ENCODE measurements at regions not wholly inside any gene's neighbourhood (a gene's known extent, or its start where the extent isn't known, plus 50 kb on each side); places are given as distances from the start of the nearest gene placed in this dataset.
A peak's percentile ranks its signal among the peaks of the same experiment; 100 is the strongest.
"Not testable (repeated sequence)": the region's sequence is repeated elsewhere in the genome, so short reads cannot be mapped to it uniquely, and the experiment has no call there.

DNA sequence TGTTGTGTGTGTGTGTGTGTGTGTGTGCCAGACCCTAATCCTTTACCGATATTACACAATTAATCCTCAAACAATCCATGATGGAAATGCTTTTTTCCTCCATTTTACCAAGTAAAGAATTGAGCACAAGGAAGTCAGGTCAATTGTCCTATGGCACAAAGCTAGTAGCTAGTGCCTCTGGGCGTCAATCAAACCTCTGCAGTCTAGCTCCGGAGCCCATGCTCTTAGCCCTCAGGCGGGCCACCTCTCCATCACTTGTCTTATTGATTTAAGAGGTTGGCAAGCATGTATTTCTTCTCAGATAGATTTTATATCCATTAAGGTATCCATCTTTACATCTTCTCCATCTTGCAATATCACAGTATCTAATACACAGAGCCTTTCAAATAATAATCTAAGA lies 886.6 kb downstream of the TBL1XR1 start:
- H3K36me3 ChIP-seq (ENCODE audit: insufficient read depth): no peaks in the 10 kb centered on the region
- no peaks in the 10 kb centered on the region for H3K4me1 ChIP-seq (ENCODE audit: insufficient read depth)
- WGBS: 93% methylated on average over 4 of the region's 4 CpGs
- DNase-seq (ENCODE audit: extremely low spot score): no peak
- no peak overlapping the region for H3K27ac ChIP-seq (ENCODE audit: low read depth)
- no peak overlapping the region for H3K4me3 ChIP-seq (ENCODE audit: low read depth, low read length)

GRCh38 chr3:176302271-176302670 lies 895.0 kb downstream of the TBL1XR1 start:
- H3K4me3 ChIP-seq (ENCODE audit: low read depth, low read length): no peak overlapping the region
- no peaks in the 10 kb centered on the region for H3K4me1 ChIP-seq (ENCODE audit: insufficient read depth)
- WGBS: 97% methylated on average over 2 of the region's 2 CpGs
- no peak overlapping the region for H3K27ac ChIP-seq (ENCODE audit: low read depth)
- no peak for DNase-seq (ENCODE audit: extremely low spot score)
- H3K36me3 ChIP-seq (ENCODE audit: insufficient read depth): no peaks in the 10 kb centered on the region

GRCh38 chr3:176296066-176296597 lies 901.1 kb downstream of the TBL1XR1 start:
- WGBS: 84% methylated on average over 1 of the region's 1 CpG
- Histone ChIP-seq H3K4me3 (ENCODE audit: low read depth, low read length) (no peak overlapping the region), H3K4me1 (ENCODE audit: insufficient read depth) (no peaks in the 10 kb centered on the region), H3K27ac (ENCODE audit: low read depth) (no peak overlapping the region), H3K36me3 (ENCODE audit: insufficient read depth) (no peaks in the 10 kb centered on the region)
- no peak for DNase-seq (ENCODE audit: extremely low spot score)

DNA sequence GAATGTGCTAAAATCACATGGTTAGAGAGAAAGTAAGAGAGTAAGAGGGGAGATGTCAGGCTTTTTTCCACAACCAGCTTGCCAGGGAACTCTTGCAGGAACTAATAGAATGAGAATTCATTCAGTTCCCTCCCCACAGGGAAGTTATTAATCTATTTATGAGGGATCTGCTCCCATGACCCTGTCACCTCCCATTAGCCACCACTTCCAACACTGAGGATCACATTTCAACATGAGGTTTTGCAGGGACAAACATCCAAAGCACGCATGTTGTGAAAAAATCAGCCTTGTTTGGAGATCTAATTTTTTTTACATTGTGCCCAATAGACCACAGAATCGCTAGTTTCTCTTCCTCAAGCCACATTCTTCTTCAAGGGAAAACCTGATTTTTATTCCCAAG lies 904.0 kb downstream of the TBL1XR1 start:
- Histone ChIP-seq H3K27ac (ENCODE audit: low read depth) (no peak overlapping the region), H3K4me1 (ENCODE audit: insufficient read depth) (no peaks in the 10 kb centered on the region), H3K4me3 (ENCODE audit: low read depth, low read length) (no peak overlapping the region), H3K36me3 (ENCODE audit: insufficient read depth) (no peaks in the 10 kb centered on the region)
- 55% methylated on average over 2 of the region's 2 CpGs for WGBS
- no peak for DNase-seq (ENCODE audit: extremely low spot score)

DNA sequence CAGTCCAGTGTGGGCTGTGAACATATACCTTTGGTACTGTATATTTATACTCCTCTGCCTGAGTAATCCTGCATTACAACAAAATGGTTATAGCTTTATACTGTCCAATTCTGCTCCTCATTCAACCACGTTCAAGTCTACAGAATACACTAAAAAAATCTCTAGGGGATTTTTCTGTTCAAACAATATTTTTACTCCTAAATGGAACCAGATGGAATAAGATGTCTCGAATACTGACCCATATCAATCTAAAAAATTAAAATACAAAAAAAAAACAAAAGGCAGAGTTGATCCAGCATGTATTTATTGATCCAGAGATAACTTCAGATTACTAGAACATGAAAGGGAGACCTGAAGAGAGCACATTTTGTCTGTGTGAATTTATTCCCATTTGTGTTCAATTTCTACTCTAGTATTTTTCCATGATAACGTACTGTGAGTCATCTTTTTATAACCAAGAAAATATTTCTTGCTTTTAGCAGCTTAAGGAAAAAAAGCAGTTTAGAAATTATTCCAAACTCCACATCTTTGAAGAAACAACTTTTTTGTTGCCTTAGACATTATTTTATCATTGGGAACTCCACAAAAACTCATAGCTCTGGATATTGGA lies 910.7 kb downstream of the TBL1XR1 start:
- WGBS: 47% methylated on average over 3 of the region's 3 CpGs
- H3K36me3 ChIP-seq (ENCODE audit: insufficient read depth): no peaks in the 10 kb centered on the region
- no peaks in the 10 kb centered on the region for H3K4me1 ChIP-seq (ENCODE audit: insufficient read depth)
- H3K4me3 ChIP-seq (ENCODE audit: low read depth, low read length): no peak overlapping the region
- H3K27ac ChIP-seq (ENCODE audit: low read depth): no peak overlapping the region
- no peak for DNase-seq (ENCODE audit: extremely low spot score)

DNA sequence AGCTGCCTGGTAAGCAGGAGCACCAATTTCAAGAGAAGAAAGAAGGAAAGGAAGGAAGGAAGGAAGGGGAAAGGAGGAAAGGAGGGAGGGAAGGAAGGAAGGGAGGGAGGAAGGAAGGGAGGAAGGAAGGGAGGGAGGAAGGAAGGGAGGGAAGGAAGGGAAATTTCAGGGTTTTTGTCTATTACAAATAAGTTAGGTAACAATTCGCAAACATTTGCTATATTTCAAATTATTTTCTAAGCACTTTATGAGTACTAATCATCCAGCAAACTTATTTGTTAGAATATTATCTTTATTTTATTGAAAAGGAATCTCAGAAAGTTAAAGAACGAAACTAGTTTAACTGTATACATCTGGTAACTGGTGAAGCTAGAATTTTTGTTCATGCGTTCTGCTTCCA lies 921.7 kb downstream of the TBL1XR1 start:
- H3K36me3 ChIP-seq (ENCODE audit: insufficient read depth): no peaks in the 10 kb centered on the region
- DNase-seq (ENCODE audit: extremely low spot score): no peak
- no peak overlapping the region for H3K27ac ChIP-seq (ENCODE audit: low read depth)
- H3K4me1 ChIP-seq (ENCODE audit: insufficient read depth): no peaks in the 10 kb centered on the region
- no peak overlapping the region for H3K4me3 ChIP-seq (ENCODE audit: low read depth, low read length)
- 88% methylated on average over 3 of the region's 3 CpGs for WGBS

DNA sequence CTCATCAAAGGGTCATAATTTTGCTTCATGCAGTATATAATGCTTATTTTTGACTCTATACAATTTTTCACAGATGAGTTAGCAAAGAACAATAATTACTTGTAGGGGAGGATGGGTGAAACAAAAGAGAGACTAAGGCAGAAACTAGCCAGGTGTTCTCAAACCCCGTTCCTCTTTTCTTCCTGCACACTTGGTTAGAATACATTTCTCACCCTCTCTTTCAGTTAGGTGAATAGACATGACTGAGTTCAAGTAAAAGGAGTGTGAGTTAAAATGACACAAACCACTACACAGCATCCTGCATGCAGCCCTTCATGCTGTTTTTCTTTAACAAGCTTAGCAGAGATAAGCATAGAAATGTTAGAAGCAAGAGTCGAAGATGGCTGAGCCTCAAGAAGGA lies 922.2 kb downstream of the TBL1XR1 start:
- no peak overlapping the region for H3K4me3 ChIP-seq (ENCODE audit: low read depth, low read length)
- no peak for DNase-seq (ENCODE audit: extremely low spot score)
- no peaks in the 10 kb centered on the region for H3K36me3 ChIP-seq (ENCODE audit: insufficient read depth)
- H3K4me1 ChIP-seq (ENCODE audit: insufficient read depth): no peaks in the 10 kb centered on the region
- no peak overlapping the region for H3K27ac ChIP-seq (ENCODE audit: low read depth)
- 51% methylated on average over 2 of the region's 2 CpGs for WGBS

GRCh38 chr3:176274161-176274560 lies 923.1 kb downstream of the TBL1XR1 start:
- no peaks in the 10 kb centered on the region for H3K36me3 ChIP-seq (ENCODE audit: insufficient read depth)
- H3K4me1 ChIP-seq (ENCODE audit: insufficient read depth): no peaks in the 10 kb centered on the region
- 70% methylated on average over 5 of the region's 5 CpGs for WGBS
- H3K27ac ChIP-seq (ENCODE audit: low read depth): no peak overlapping the region
- no peak for DNase-seq (ENCODE audit: extremely low spot score)
- H3K4me3 ChIP-seq (ENCODE audit: low read depth, low read length): no peak overlapping the region

DNA sequence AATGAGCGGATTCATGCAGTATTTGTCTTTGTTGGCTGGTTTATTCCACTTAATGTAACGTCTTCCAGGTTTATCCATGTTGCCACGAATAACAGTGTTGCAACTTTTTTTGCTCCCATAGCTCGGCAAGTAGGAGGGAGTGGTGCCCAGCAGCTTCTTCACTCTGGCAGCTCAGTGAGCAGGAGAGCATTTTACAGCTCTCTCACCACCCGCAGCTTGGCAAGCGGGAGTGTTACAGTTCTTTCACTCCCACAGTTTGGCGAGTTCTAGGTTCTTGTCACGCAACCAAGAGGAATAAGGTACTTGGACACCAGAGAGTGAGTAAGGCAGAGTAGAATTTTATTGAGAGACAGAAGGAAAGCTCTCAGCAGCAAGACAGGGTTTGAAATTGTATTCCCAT lies 935.2 kb downstream of the TBL1XR1 start:
- H3K4me1 ChIP-seq (ENCODE audit: insufficient read depth): no peaks in the 10 kb centered on the region
- no peak overlapping the region for H3K27ac ChIP-seq (ENCODE audit: low read depth)
- no peak for DNase-seq (ENCODE audit: extremely low spot score)
- 89% methylated on average over 8 of the region's 8 CpGs for WGBS
- H3K4me3 ChIP-seq (ENCODE audit: low read depth, low read length): no peak overlapping the region
- H3K36me3 ChIP-seq (ENCODE audit: insufficient read depth): no peaks in the 10 kb centered on the region

GRCh38 chr3:176247191-176247590 lies 950.1 kb downstream of the TBL1XR1 start:
- Histone ChIP-seq H3K27ac (ENCODE audit: low read depth) (no peak overlapping the region), H3K4me3 (ENCODE audit: low read depth, low read length) (no peak overlapping the region), H3K4me1 (ENCODE audit: insufficient read depth) (no peaks in the 10 kb centered on the region), H3K36me3 (ENCODE audit: insufficient read depth) (no peaks in the 10 kb centered on the region)
- 60% methylated on average over 3 of the region's 3 CpGs for WGBS
- peak; percentile 4 for DNase-seq (ENCODE audit: extremely low spot score)

GRCh38 chr3:176219970-176220369 lies 977.3 kb downstream of the TBL1XR1 start:
- DNase-seq (ENCODE audit: extremely low spot score): no peak
- Histone ChIP-seq H3K4me3 (ENCODE audit: low read depth, low read length) (no peak overlapping the region), H3K36me3 (ENCODE audit: insufficient read depth) (no peaks in the 10 kb centered on the region), H3K27ac (ENCODE audit: low read depth) (no peak overlapping the region), H3K4me1 (ENCODE audit: insufficient read depth) (no peaks in the 10 kb centered on the region)
- WGBS: 81% methylated on average over 4 of the region's 4 CpGs

DNA sequence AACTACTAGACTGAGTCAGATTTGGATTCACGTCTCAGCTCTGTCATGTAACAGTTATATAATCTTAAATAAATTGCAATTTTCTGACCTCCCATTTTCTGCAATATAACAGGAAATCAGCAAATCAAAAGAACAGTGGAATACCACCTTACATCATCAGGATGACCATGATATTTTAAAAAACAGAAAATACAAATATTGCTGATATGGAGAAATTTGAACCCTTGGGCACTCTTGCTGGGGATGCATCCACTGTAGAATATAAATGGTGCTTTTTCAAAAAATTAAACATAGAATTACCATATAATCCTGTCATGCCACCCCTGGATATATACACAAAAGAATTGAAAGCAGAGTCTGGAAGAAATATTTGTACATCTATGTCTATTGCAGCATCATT lies 982.5 kb downstream of the TBL1XR1 start:
- DNase-seq (ENCODE audit: extremely low spot score): no peak
- Histone ChIP-seq H3K27ac (ENCODE audit: low read depth) (no peak overlapping the region), H3K4me1 (ENCODE audit: insufficient read depth) (no peaks in the 10 kb centered on the region), H3K36me3 (ENCODE audit: insufficient read depth) (no peaks in the 10 kb centered on the region), H3K4me3 (ENCODE audit: low read depth, low read length) (no peak overlapping the region)
- 95% methylated on average over 1 of the region's 1 CpG for whole genome bisulfite sequencing

- H3K4me1 ChIP-seq (ENCODE audit: insufficient read depth); H3K27ac ChIP-seq (ENCODE audit: low read depth); DNase-seq (ENCODE audit: extremely low spot score); H3K4me3 ChIP-seq (ENCODE audit: low read depth, low read length); H3K36me3 ChIP-seq (ENCODE audit: insufficient read depth): not testable (repeated sequence)
- 96% methylated on average over 25 of the region's 27 CpGs for WGBS
Measured at GRCh38 chr3:176213314-176213713, 984.0 kb downstream of the TBL1XR1 start.

DNA sequence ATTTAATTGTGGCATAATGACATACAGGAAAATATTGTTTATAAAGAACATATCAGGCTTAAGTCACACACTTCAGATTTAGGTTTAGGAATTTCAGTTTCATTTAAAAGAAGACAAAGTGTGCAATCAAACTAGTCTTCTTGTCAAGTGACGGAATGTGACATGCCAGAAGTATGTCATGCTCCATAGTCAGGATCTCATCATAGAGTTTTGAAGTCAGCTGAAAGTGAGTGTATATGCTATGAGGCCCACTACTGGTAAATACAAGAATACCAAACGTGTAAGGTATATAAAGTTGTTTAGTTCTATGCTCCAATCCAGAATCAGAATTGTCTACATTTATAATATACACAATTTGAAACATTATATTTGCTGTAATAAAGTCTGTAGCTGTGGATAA lies 988.4 kb downstream of the TBL1XR1 start:
- 82% methylated on average over 2 of the region's 2 CpGs for WGBS
- no peak for DNase-seq (ENCODE audit: extremely low spot score)
- Histone ChIP-seq H3K36me3 (ENCODE audit: insufficient read depth) (no peaks in the 10 kb centered on the region), H3K4me3 (ENCODE audit: low read depth, low read length) (no peak overlapping the region), H3K4me1 (ENCODE audit: insufficient read depth) (no peaks in the 10 kb centered on the region), H3K27ac (ENCODE audit: low read depth) (no peak overlapping the region)

- H3K4me3 ChIP-seq (ENCODE audit: low read depth, low read length): no peak overlapping the region
- DNase-seq (ENCODE audit: extremely low spot score): no peak
- no peak overlapping the region for H3K27ac ChIP-seq (ENCODE audit: low read depth)
- H3K4me1 ChIP-seq (ENCODE audit: insufficient read depth): no peaks in the 10 kb centered on the region
- WGBS: 59% methylated on average over 1 of the region's 1 CpG
- H3K36me3 ChIP-seq (ENCODE audit: insufficient read depth): no peaks in the 10 kb centered on the region
Measured at GRCh38 chr3:176208283-176208682, 989.0 kb downstream of the TBL1XR1 start.
